GM23338 (cell line): ENCODE measurements at regions not wholly inside any gene's neighbourhood (a gene's known extent, or its start where the extent isn't known, plus 50 kb on each side); places are given as distances from the start of the nearest gene placed in this dataset.
"Not testable (repeated sequence)": the region's sequence is repeated elsewhere in the genome, so short reads cannot be mapped to it uniquely, and the experiment has no call there.

ENCODE experiments used
- ATAC-seq: fragments of 200-7000 bp; cut with Tn5 transposase; 3 replicates; pipeline ENCODE4 v1.9.1; 2020
- DNase-seq: peaks from one replicate; pipeline ENCODE4 v3.0.0-alpha.2; 2015; ENCODE audit warnings: low spot score
- H2AFZ ChIP-seq: fragments of 200-600 bp; sonication (generic); 2 replicates; pipeline ENCODE4 v1.8.0; 2016; ENCODE audit warnings: antibody characterized with exemption, mild to moderate bottlenecking, moderate library complexity
- H3F3A ChIP-seq: fragments of 200-600 bp; sonication (generic); replicated peaks from 2 replicates; pipeline ENCODE4 v1.8.0; 2017; ENCODE audit warnings: antibody characterized with exemption, mixed run types, low read depth
- H3K27ac ChIP-seq: fragments of 200-600 bp; sonication (generic); 2 replicates; pipeline ENCODE4 v1.6.1; 2016; ENCODE audit warnings: low read depth
- H3K27me3 ChIP-seq: fragments of 200-600 bp; sonication (generic); 2 replicates; pipeline ENCODE4 v1.8.0; 2016; ENCODE audit warnings: mild to moderate bottlenecking, mixed run types, moderate library complexity; ENCODE audit not compliant: insufficient read depth
- H3K36me3 ChIP-seq: fragments of 200-600 bp; sonication (generic); 2 replicates; pipeline ENCODE4 v1.8.0; 2016; ENCODE audit warnings: mild to moderate bottlenecking; ENCODE audit not compliant: insufficient read depth
- H3K4me1 ChIP-seq: fragments of 200-600 bp; sonication (generic); 2 replicates; pipeline ENCODE4 v1.8.0; 2016; ENCODE audit warnings: mild to moderate bottlenecking, moderate library complexity; ENCODE audit not compliant: insufficient read depth
- H3K4me2 ChIP-seq: fragments of 200-600 bp; sonication (generic); 2 replicates; pipeline ENCODE4 v1.7.1; 2017; ENCODE audit warnings: mixed run types
- H3K4me3 ChIP-seq: fragments of 200-600 bp; sonication (generic); 2 replicates; pipeline ENCODE4 v1.6.1; 2016; ENCODE audit warnings: mixed run types
- H3K79me2 ChIP-seq: fragments of 200-600 bp; sonication (generic); replicated peaks from 2 replicates; pipeline ENCODE4 v1.8.0; 2017; ENCODE audit warnings: mild to moderate bottlenecking; ENCODE audit not compliant: insufficient read depth
- H3K9me2 ChIP-seq: fragments of 200-600 bp; sonication (generic); 2 replicates; pipeline ENCODE4 v1.8.0; 2017; ENCODE audit not compliant: insufficient read depth
- H4K20me1 ChIP-seq: fragments of 200-600 bp; sonication (generic); replicated peaks from 2 replicates; pipeline ENCODE4 v1.8.0; 2017; ENCODE audit warnings: mild to moderate bottlenecking; ENCODE audit not compliant: insufficient read depth
- H3K27ac Mint-ChIP-seq: 2 replicates; pipeline ENCODE4 v1.8.0; 2020; ENCODE audit warnings: inconsistent platforms, mild to moderate bottlenecking, moderate library complexity, mixed read lengths
- H3K27me3 Mint-ChIP-seq: 3 replicates; pipeline ENCODE4 v1.8.0; 2022; ENCODE audit warnings: low read depth, mild to moderate bottlenecking, moderate library complexity, mixed read lengths, inconsistent platforms; ENCODE audit not compliant: insufficient read depth, poor library complexity
- H3K36me3 Mint-ChIP-seq: 3 replicates; pipeline ENCODE4 v1.8.0; 2021; ENCODE audit warnings: low read depth, mild to moderate bottlenecking, inconsistent platforms, moderate library complexity, mixed read lengths
- H3K4me1 Mint-ChIP-seq: 3 replicates; pipeline ENCODE4 v1.8.0; 2020; ENCODE audit warnings: mild to moderate bottlenecking, inconsistent platforms, mixed read lengths
- H3K4me3 Mint-ChIP-seq: 3 replicates; pipeline ENCODE4 v1.8.0; 2021; ENCODE audit warnings: moderate library complexity, mild to moderate bottlenecking, inconsistent platforms, mixed read lengths
- H3K9me3 Mint-ChIP-seq: 3 replicates; pipeline ENCODE4 v1.8.0; 2020; ENCODE audit warnings: moderate library complexity, mild to moderate bottlenecking, inconsistent platforms, mixed read lengths
- CREB1 ChIP-seq: fragments of 250-450 bp; sonication (Bioruptor Pico); IDR thresholded peaks from 2 replicates; pipeline ENCODE4 v1.5.0; 2020; ENCODE audit warnings: low read depth, mild to moderate bottlenecking, moderate library complexity
- STAT1 ChIP-seq: IDR thresholded peaks from one replicate; pipeline ENCODE4 v1.6.1; 2016; ENCODE audit warnings: antibody characterized with exemption; ENCODE audit not compliant: unreplicated experiment
- ZNF462 ChIP-seq: fragments of 250-450 bp; sonication (Bioruptor Pico); IDR thresholded peaks from 2 replicates; pipeline ENCODE4 v1.5.0; 2020; ENCODE audit warnings: mild to moderate bottlenecking, moderate library complexity
- TF ChIP-seq, protein P1 (sequence below): IDR thresholded peaks from 2 replicates; pipeline ENCODE4 v1.6.1; 2016; ENCODE audit warnings: antibody characterized with exemption

- TF ChIP-seq ZNF462 (CRISPR knock-in tag): no peak
- no peak for TF ChIP-seq CREB1
- TF ChIP-seq, protein P1, sequence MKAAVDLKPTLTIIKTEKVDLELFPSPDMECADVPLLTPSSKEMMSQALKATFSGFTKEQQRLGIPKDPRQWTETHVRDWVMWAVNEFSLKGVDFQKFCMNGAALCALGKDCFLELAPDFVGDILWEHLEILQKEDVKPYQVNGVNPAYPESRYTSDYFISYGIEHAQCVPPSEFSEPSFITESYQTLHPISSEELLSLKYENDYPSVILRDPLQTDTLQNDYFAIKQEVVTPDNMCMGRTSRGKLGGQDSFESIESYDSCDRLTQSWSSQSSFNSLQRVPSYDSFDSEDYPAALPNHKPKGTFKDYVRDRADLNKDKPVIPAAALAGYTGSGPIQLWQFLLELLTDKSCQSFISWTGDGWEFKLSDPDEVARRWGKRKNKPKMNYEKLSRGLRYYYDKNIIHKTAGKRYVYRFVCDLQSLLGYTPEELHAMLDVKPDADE: no peak
Measured at GRCh38 chr13:50544211-50544610, 299.3 kb downstream of the DLEU7 start (continued).

GRCh38 chr13:50547175-50547574, 296.3 kb downstream of the DLEU7 start:
- H3K9me2 ChIP-seq: peaks cover 20% of the 10 kb centered on the region
- H3K79me2 ChIP-seq, H3K27me3 Mint-ChIP-seq, H3K36me3 Mint-ChIP-seq, H3F3A ChIP-seq, H3K27ac ChIP-seq, ATAC-seq, H2AFZ ChIP-seq, DNase-seq, H3K27me3 ChIP-seq, H3K4me2 ChIP-seq, H4K20me1 ChIP-seq, H3K36me3 ChIP-seq, H3K9me3 Mint-ChIP-seq, H3K27ac Mint-ChIP-seq, H3K4me3 ChIP-seq, H3K4me3 Mint-ChIP-seq: not testable (repeated sequence)
- H3K4me1 Mint-ChIP-seq: peaks cover 25% of the 10 kb centered on the region
- peaks cover 25% of the 10 kb centered on the region for H3K4me1 ChIP-seq

DNA sequence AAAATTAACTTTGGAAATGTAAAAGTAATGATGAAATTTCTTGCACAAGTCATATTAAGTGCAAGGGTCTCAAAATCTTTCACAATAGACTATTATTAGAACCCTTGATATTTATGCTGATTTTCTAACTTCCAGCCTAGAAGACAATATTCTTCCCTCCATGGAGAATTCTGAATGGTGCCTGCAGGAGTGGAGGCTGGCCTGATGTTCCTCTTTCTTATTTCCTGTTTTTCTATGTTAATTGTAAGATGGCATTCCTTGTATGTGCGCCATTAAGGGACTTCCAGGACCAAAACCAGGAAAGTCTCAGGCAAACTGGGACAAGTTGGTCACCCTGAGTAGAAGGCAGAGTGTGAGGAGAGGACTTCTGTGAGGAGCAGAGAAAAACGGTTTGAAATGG, 294.9 kb downstream of the DLEU7 start:
- no peak overlapping the region for H2AFZ ChIP-seq
- no peaks in the 10 kb centered on the region for H4K20me1 ChIP-seq
- no peaks in the 10 kb centered on the region for H3K79me2 ChIP-seq
- Mint-ChIP-seq H3K9me3 (peaks cover 3% of the 10 kb centered on the region; the same call in 2 of the 3 replicates), H3K27ac (no peak overlapping the region), H3K4me1 (peaks cover 14% of the 10 kb centered on the region), H3K27me3 (peaks cover 4% of the 10 kb centered on the region), H3K4me3 (no peak overlapping the region), H3K36me3 (no peaks in the 10 kb centered on the region)
- H3K27me3 ChIP-seq: no peaks in the 10 kb centered on the region
- H3K36me3 ChIP-seq: no peaks in the 10 kb centered on the region
- no peak for TF ChIP-seq STAT1
- H3K9me2 ChIP-seq: peaks cover 20% of the 10 kb centered on the region
- no peak overlapping the region for H3K27ac ChIP-seq
- ATAC-seq (no peak), DNase-seq (no peak)
- H3K4me2 ChIP-seq: no peak overlapping the region
- no peak overlapping the region for H3K4me3 ChIP-seq
- no peaks in the 10 kb centered on the region for H3F3A ChIP-seq
- H3K4me1 ChIP-seq: peaks cover 12% of the 10 kb centered on the region
